ENCODE measurements at regions not wholly inside any gene's neighbourhood (a gene's known extent, or its start where the extent isn't known, plus 50 kb on each side); places are given as distances from the start of the nearest gene placed in this dataset.

DNA sequence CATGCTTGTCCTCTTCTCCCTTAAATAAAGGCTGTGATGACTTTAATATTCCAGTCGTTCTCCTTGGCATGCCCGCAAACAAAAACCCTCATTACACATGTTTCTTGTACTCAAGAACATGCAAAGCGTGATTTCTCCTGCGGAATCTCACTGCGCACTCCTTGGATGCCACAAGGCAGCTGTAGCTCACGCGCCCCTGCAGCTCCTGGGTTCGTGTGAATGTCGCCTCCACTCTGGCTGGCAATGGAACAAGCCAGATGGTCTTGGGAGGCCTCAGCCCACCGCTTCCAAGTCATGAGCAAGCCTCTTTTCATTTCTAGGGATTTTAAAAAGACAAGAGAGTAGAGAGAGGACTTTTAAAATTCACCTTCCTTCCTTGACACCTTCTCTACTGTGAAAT is 403.8 kb downstream of the PCNX1 start:
- TF ChIP-seq, protein P1, sequence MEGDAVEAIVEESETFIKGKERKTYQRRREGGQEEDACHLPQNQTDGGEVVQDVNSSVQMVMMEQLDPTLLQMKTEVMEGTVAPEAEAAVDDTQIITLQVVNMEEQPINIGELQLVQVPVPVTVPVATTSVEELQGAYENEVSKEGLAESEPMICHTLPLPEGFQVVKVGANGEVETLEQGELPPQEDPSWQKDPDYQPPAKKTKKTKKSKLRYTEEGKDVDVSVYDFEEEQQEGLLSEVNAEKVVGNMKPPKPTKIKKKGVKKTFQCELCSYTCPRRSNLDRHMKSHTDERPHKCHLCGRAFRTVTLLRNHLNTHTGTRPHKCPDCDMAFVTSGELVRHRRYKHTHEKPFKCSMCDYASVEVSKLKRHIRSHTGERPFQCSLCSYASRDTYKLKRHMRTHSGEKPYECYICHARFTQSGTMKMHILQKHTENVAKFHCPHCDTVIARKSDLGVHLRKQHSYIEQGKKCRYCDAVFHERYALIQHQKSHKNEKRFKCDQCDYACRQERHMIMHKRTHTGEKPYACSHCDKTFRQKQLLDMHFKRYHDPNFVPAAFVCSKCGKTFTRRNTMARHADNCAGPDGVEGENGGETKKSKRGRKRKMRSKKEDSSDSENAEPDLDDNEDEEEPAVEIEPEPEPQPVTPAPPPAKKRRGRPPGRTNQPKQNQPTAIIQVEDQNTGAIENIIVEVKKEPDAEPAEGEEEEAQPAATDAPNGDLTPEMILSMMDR (IDR thresholded peaks at IDR 0.05; ENCODE audit: control insufficient read depth, extremely low read depth, insufficient read depth) = no peak
- DNase-seq (ENCODE audit: low read depth) = no peak

DNA sequence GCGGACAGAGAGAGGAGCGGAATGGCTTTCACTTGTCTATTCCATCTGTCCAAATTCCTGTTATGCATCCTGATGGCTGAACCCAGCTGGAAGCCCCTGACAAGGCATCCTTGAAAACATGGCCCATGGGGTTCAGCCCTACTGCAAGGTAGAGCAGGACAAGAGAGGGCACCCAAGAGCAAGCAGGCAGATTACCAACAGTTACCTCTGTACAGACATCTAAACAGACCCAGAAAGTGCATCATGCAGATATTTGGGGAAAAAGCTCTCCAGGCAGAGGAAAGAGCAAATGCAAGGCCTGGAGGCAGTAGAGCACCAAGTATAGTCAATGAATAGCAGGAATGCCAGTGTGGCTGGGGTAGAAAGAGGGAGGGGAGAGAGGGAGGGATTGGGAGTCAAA is 407.5 kb downstream of the PCNX1 start:
- DNase-seq (ENCODE audit: low read depth) = no peak
- TF ChIP-seq, protein P1 (IDR thresholded peaks at IDR 0.05; ENCODE audit: control insufficient read depth, extremely low read depth, insufficient read depth) = no peak
- H3K4me3 ChIP-seq (ENCODE audit: low read depth, low read length) = no peak overlapping the region

More for the DNA sequence above, 403.8 kb downstream of the PCNX1 start:
- no peak overlapping the region for H3K4me3 ChIP-seq (ENCODE audit: low read depth, low read length)

DNA sequence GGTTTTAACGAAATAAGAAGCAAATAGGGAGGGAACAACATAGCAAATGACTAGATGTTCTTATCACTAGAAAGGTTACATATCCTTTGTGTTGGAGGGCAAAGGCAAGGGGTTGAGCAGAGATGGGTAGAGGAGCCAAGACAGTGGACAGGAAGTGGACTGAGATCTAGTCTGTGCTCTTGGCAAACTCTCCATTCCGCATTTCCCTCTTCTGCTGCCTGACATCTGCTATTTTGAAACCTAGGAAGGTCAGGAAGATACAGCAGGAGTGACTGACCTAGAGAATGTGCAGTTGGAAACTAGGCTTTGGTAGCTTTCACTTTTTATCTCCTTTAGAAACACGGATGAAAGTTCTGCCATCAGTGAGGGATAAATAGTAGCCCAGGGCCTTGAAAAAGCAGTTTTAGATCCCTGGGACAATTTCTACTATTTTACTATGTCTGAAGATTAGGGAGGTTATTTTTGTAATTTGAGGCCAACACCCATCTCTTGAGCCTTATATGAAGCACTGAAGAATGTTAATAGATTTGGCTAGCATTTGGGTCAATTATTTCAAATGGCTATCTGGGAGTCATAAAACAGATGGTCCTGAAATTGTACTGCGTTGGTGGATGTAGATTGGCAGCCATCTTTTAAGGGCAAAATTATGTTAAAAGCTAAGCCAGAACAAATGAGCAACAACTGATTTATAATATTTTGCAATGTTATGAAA is 410.3 kb downstream of the PCNX1 start:
- no peak for DNase-seq (ENCODE audit: low read depth)
- TF ChIP-seq, protein P1 (IDR thresholded peaks at IDR 0.05; ENCODE audit: control insufficient read depth, extremely low read depth, insufficient read depth) = no peak
- no peak overlapping the region for H3K4me3 ChIP-seq (ENCODE audit: low read depth, low read length)

DNA sequence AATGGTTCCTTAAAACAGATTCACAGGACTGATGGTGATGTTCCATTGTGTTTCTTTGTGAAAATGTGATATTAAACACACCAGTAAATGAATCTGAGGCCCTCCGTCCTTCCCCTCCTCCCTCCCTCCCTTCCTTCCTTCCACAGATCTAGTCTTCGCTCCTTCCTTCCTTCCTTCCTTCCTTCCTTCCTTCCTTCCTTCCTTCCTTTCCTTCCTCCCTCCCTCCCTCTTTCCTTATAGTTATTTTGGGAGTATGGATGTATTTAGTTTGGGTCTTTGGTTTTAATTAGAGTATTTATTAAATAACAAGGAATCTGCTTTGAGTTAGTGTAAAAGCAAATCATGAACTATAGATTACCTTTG is 410.8 kb downstream of the PCNX1 start:
- TF ChIP-seq, protein P1 (IDR thresholded peaks at IDR 0.05; ENCODE audit: control insufficient read depth, extremely low read depth, insufficient read depth) = no peak
- DNase-seq (ENCODE audit: low read depth) = no peak

DNA sequence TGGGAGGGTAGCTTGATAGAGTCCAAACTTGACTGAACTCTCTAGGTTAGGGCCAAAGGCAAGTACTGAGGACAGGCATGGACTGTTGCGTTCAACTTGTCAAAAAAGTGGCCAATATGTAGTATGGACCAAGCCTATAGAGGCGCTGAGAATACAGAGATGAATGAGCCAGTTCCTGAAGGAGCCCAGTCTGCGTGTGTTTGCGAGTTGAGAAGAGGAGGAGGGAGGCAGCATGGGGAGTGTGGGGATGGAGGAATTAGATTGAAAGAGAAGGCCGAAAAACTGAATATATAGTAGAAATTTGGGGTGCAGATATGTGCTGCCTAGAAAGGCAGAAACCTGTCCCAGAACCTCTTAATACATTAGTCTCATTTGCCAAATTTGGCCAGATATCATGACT is 412.4 kb downstream of the PCNX1 start:
- H3K4me3 ChIP-seq (ENCODE audit: low read depth, low read length) = peak overlapping the region; percentile 84
- DNase-seq (ENCODE audit: low read depth) = no peak
- TF ChIP-seq, protein P1 (IDR thresholded peaks at IDR 0.05; ENCODE audit: control insufficient read depth, extremely low read depth, insufficient read depth) = no peak

More for the DNA sequence above, 410.8 kb downstream of the PCNX1 start:
- H3K4me3 ChIP-seq (ENCODE audit: low read depth, low read length) = no peak overlapping the region

DNA sequence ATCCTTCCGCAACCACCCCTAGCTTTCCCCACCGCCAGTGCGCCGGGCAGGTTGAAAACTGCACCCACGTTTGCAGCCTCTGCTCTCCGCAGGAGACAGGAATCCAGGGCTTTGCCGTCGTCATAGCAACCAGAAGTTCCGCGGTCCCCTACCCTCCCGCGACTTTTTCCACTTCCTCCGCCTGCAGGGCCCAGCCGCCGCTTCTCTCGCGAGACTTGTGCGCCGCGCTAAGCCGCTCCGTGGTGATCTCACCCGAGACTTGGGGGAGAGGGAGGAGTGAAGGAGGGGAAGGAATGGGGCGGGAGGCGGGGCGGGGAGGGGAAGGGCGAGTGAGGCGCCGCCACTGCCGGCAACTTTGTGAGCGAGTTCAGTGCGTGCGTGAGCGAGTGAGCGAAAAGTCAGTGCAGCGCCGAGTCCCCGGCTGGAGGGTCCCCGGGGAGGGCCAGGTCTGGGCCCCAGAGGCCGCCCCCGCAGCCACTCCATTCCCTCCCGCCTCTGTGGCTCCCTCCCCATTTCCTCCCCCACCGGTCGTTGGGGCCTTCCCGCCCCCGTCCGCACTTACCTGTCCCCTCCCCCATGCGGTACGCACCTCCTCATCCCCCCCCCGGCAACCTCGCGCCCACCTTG is 413.0 kb downstream of the PCNX1 start, which contains the start of gene SIPA1L1:
Gene SIPA1L1 (plus strand): TSS at position 370 of the 627 bp plus-strand sequence.
- TF ChIP-seq, protein P1 (IDR thresholded peaks at IDR 0.05; ENCODE audit: control insufficient read depth, extremely low read depth, insufficient read depth) = no peak
- peak; percentile 93 for DNase-seq (ENCODE audit: low read depth)
- peak within 1 kb of the TSS; percentile 84 for H3K4me3 ChIP-seq (ENCODE audit: low read depth, low read length)

All from LNCaP clone FGC (cell line).